Kidney (tissue), 13 donors: ENCODE measurements at regions not wholly inside any gene's neighbourhood (a gene's known extent, or its start where the extent isn't known, plus 50 kb on each side); places are given as distances from the start of the nearest gene placed in this dataset.

Source experiments
- DNase-seq, 5 donors: peaks; one replicate each; pipeline ENCODE4 v3.0.0-alpha.2; 2013 to 2020
- FAIRE-seq: peaks from 2 replicates; lab custom pipeline; 2012; peaks lifted over from hg19 to GRCh38; lab: Jason Lieb, UNC
- H3K27ac ChIP-seq, 2 donors: one replicate each; pipeline ENCODE4 v1.7.0; 2013; ENCODE audit warnings: low read depth in 2 of 2, low read length in 2 of 2, inconsistent platforms in 1 of 2
- H3K27me3 ChIP-seq: one replicate; pipeline ENCODE4 v1.7.1; 2013; ENCODE audit warnings: low read length, inconsistent platforms; ENCODE audit not compliant: control insufficient read depth, insufficient read depth
- H3K36me3 ChIP-seq, 3 donors: one replicate each; pipeline versions ENCODE4 v1.7.0 to v1.7.1; 2013; ENCODE audit warnings: low read length in 3 of 3, control low read depth in 1 of 3, inconsistent platforms in 1 of 3; ENCODE audit not compliant: insufficient read depth in 3 of 3, control insufficient read depth in 2 of 3
- H3K4me1 ChIP-seq, 3 donors: one replicate each; pipeline versions ENCODE4 v1.7.0 to v1.7.1; 2013; ENCODE audit warnings: low read length in 3 of 3, inconsistent platforms in 1 of 3, low read depth in 1 of 3; ENCODE audit not compliant: control insufficient read depth in 2 of 3, insufficient read depth in 2 of 3
- H3K4me3 ChIP-seq, 3 donors: one replicate each; pipeline versions ENCODE4 v1.7.0 to v1.8.1; 2013; ENCODE audit warnings: low read length in 3 of 3, control low read depth in 1 of 3, inconsistent platforms in 1 of 3
- H3K9ac ChIP-seq, 3 donors: one replicate each; pipeline versions ENCODE4 v1.7.0 to v1.7.1; 2013; ENCODE audit warnings: low read length in 3 of 3, control low read depth in 1 of 3, inconsistent platforms in 1 of 3
- H3K9me3 ChIP-seq, 3 donors: one replicate each; pipeline versions ENCODE4 v1.7.0 to v1.7.1; 2013; ENCODE audit warnings: low read length in 3 of 3, control low read depth in 1 of 3, inconsistent platforms in 1 of 3; ENCODE audit not compliant: control insufficient read depth in 2 of 3, insufficient read depth in 1 of 3
- CTCF ChIP-seq: IDR thresholded peaks from 3 replicates; pipeline ENCODE4 v1.5.1; 2012; ENCODE audit warnings: mild to moderate bottlenecking, moderate library complexity, borderline replicate concordance; ENCODE audit not compliant: insufficient read depth; ENCODE audit errors: extremely low read depth
- intact Hi-C: fragments of 100-400 bp; cut with DNase I; formaldehyde crosslinking; loops from one replicate; pipeline ENCODE4 v1.11.1; 2022
- donor health status: control.
- donor health status: control.
- donor health status: control.
- donor health status: control.
- donor health status: control.
- donor health status: DM: yes; HTN: yes; CAD: no.
- donor health status: Normal renal cell carcinoma (clear cell type).

- intact Hi-C loops: no loop called here
- FAIRE-seq: no peak
- H3K9ac ChIP-seq: no peak overlapping the region
Measured at GRCh38 chr5:168192120-168192519, 99.3 kb upstream of the WWC1 start.

GRCh38 chr5:168193493-168194250 lies 97.8 kb upstream of the WWC1 start:
- intact Hi-C loops: no loop called here
- Histone ChIP-seq H3K27me3 (no peaks in the 10 kb centered on the region), H3K9me3 (no peaks in the 10 kb centered on the region), H3K36me3 (no peaks in the 10 kb centered on the region), H3K4me3 (no peak overlapping the region), H3K9ac (no peak overlapping the region), H3K4me1 (no peaks in the 10 kb centered on the region), H3K27ac (no peak overlapping the region)
- TF ChIP-seq CTCF: no peak
- DNase-seq (no peak), FAIRE-seq (no peak)

More at GRCh38 chr5:168192120-168192519, 99.3 kb upstream of the WWC1 start:
- DNase-seq: no peak
- Histone ChIP-seq H3K4me3 (no peak overlapping the region), H3K4me1 (no peaks in the 10 kb centered on the region), H3K27me3 (no peaks in the 10 kb centered on the region), H3K9me3 (no peaks in the 10 kb centered on the region), H3K36me3 (no peaks in the 10 kb centered on the region), H3K27ac (no peak overlapping the region)
- TF ChIP-seq CTCF: no peak

GRCh38 chr5:168195110-168195509 lies 96.3 kb upstream of the WWC1 start:
- no peaks in the 10 kb centered on the region for H3K9me3 ChIP-seq
- H3K9ac ChIP-seq: no peak overlapping the region
- no peak for TF ChIP-seq CTCF
- H3K4me3 ChIP-seq: no peak overlapping the region
- FAIRE-seq: no peak
- H3K27ac ChIP-seq: no peak overlapping the region
- H3K27me3 ChIP-seq: no peaks in the 10 kb centered on the region
- intact Hi-C loops: no loop called here
- no peaks in the 10 kb centered on the region for H3K36me3 ChIP-seq
- no peak for DNase-seq
- no peaks in the 10 kb centered on the region for H3K4me1 ChIP-seq
